ENCODE measurements at regions not wholly inside any gene's neighbourhood (a gene's known extent, or its start where the extent isn't known, plus 50 kb on each side); places are given as distances from the start of the nearest gene placed in this dataset.

DNA sequence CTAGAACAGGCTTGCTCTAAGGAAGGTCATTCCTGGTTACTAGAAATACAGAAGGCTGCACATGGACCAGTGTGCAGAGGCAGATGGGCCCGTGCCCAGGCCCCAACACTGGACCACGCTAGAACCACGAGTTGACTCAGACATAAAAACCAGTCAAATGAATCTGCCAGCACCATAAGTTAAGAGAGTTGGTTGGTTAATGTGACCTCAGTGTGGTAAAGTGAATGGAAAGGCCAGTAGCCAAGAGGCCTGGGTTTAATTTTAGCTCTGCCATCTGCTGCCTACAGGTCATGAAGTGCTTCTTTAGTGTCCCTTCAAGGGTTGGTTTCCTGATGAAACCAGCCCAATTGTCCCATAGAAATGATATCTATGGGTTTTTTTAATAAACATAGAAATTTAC is 329.6 kb upstream of the NRP1 start:
- TF ChIP-seq, protein P1, sequence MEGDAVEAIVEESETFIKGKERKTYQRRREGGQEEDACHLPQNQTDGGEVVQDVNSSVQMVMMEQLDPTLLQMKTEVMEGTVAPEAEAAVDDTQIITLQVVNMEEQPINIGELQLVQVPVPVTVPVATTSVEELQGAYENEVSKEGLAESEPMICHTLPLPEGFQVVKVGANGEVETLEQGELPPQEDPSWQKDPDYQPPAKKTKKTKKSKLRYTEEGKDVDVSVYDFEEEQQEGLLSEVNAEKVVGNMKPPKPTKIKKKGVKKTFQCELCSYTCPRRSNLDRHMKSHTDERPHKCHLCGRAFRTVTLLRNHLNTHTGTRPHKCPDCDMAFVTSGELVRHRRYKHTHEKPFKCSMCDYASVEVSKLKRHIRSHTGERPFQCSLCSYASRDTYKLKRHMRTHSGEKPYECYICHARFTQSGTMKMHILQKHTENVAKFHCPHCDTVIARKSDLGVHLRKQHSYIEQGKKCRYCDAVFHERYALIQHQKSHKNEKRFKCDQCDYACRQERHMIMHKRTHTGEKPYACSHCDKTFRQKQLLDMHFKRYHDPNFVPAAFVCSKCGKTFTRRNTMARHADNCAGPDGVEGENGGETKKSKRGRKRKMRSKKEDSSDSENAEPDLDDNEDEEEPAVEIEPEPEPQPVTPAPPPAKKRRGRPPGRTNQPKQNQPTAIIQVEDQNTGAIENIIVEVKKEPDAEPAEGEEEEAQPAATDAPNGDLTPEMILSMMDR (IDR thresholded peaks at IDR 0.05) = no peak
- TF ChIP-seq POLR2A (IDR thresholded peaks at IDR 0.05) = no peak
